ENCODE measurements at regions not wholly inside any gene's neighbourhood (a gene's known extent, or its start where the extent isn't known, plus 50 kb on each side); places are given as distances from the start of the nearest gene placed in this dataset.

- TF ChIP-seq, protein P1, sequence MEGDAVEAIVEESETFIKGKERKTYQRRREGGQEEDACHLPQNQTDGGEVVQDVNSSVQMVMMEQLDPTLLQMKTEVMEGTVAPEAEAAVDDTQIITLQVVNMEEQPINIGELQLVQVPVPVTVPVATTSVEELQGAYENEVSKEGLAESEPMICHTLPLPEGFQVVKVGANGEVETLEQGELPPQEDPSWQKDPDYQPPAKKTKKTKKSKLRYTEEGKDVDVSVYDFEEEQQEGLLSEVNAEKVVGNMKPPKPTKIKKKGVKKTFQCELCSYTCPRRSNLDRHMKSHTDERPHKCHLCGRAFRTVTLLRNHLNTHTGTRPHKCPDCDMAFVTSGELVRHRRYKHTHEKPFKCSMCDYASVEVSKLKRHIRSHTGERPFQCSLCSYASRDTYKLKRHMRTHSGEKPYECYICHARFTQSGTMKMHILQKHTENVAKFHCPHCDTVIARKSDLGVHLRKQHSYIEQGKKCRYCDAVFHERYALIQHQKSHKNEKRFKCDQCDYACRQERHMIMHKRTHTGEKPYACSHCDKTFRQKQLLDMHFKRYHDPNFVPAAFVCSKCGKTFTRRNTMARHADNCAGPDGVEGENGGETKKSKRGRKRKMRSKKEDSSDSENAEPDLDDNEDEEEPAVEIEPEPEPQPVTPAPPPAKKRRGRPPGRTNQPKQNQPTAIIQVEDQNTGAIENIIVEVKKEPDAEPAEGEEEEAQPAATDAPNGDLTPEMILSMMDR (conservative IDR thresholded peaks at IDR 0.05 in 1 of 2, IDR thresholded peaks at IDR 0.05 in 1 of 2; ENCODE audit: low read depth in 1 of 2, low read length in 2 of 2), result no peak
- no peak for TF ChIP-seq EZH2 (IDR thresholded peaks at IDR 0.05; ENCODE audit: low read length, missing control alignments)
These were observed 146.8 kb upstream of the GAP43 start for GRCh38 chr3:115476472-115476871.
